ENCODE measurements at regions not wholly inside any gene's neighbourhood (a gene's known extent, or its start where the extent isn't known, plus 50 kb on each side); places are given as distances from the start of the nearest gene placed in this dataset.

DNA sequence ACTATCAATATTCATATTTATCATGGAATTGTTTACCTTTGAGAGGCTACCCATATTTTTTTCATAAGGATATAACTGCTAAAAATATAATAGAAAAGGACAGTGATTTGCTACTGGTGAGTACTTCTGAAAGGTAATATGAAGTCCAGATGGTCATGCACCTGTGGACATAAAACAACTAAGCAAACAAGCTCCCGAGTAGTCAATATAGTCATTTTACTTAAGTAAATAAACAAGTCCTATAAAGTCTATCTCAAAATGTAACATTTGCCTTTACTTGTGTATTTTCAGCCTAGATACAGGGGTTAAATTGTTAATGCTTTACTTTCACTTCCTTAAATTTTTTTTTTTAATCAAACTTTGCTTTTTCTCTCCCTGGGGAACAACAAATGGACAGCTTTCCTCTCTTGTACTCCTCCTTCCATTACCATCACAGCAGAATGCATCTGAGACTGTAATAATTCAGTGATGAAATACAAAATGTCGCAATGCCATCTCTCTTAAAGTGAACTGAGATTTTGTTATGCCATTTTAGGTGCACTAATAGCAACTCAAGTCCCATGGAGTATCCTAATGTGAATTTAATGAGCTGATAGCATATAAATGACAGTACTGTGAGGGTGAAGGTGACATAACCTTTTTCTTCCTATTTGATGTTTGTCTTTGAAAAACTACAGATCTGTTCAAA, 1325.4 kb upstream of the ZEB2 start:
- peak; percentile 78 for DNase-seq

DNA sequence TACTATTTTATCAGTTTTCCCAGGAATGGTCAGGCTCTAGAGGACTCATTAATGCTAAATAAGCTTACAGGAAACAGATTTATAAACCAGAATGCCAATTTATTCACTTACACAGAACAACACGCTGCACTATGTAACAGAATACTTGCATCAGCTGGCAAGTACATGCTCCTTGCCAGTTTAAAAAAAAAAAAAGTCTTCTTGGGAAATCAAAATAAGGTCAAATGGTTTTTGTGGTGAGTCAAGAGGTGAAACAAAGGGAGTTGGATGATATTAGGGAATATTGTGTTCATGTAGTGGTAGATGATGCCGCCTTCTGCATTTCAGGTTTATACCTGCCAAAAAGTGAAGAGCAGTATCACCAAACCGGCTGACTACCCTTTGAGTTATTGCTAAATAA, 1322.1 kb upstream of the ZEB2 start:
- peak; percentile 88 for DNase-seq

DNA sequence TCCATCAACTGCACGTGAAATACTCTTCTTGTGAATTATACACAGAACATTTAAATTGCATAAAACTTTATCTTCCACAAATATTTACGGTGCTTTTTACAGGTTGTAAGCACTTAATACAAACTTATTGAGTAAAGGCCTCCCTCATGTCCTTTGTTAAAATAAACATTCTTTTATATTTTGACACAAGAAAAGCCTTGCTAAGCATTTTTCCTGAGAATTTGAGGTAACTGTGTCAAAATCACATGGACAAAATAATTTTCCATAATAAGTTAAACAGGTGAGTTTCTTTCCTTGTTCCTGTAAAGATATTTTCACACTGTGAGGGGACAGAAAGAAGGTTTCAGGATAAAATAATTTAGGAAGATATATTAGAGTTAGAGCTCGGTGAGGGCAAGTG, 1317.1 kb upstream of the ZEB2 start:
- no peak for DNase-seq

DNA sequence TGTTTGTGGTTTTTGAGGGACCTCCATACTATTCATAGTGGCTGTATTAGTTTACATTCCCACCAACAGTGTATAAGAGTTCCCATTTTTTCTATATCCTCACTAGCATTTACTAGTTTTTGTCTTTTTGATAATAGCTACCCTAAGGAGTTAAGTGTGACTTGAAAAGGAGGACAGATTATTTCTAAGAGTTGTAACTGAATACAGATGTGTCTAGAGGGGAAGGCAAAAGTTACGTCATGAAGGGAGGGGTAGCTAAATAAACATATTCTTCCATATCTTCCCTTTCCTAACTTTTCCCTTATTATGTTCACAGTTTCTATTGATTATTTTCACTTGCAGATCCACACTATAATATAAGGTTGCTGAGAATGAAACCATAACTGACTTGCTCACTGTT, 1315.7 kb upstream of the ZEB2 start:
- no peak for DNase-seq

DNA sequence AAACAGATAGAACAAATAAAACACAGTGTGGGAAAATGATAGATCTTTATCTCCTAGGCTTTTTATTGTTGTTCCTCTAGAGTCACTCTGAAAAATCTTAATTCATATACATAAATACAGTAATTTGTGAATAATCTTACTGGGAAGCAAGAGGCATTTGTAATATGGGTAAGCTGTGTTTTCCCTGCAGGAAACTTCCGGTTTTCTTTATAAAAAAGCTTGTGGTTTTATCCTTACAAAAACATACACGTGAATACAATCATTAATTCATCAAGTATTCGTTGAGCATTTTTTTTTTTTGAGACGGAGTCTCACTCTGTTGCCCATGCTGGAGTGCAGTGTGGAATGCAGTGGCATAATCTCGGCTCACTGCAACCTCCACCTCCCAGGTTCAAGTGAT, 1312.8 kb upstream of the ZEB2 start:
- DNase-seq: no peak

DNA sequence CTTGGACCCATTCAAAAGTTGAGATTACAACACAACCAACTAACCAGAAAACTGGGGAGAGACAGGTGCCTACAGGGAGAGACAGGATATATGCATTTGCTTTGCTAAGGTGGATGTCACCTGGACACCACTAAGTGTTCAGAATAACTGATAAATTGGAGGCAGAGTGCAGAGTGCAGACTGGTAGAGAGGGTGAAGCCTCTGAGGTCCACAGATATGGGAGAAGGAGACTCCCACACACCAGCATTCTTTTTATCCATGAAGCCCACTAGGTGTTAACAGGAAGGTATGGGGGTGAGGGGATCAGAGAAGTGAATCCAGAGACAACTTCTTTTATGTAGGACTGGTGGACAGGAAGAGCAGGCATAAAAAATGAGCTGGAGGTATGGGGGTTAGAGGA, 1310.0 kb upstream of the ZEB2 start:
- DNase-seq: no peak

DNA sequence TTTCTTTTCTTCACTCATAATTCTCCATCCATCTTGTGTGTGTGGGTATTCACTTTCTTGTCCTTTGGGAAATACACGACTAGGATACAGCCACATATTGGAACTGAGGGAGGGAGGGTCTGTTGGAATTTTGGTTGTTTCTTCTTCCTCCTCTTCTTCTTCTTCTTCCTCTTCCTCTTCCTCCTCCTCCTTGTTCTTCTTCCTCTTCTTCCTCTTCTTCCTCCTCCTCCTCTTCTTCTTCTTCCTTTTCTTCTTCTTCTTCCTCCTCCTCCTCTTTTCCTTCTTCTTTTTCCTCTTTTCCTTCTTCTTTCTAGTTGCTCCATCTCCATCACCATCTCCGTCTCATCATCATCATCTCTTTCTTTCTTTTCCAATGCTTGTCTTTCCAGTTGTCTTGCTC, 1307.3 kb upstream of the ZEB2 start:
- no peak for DNase-seq

DNA sequence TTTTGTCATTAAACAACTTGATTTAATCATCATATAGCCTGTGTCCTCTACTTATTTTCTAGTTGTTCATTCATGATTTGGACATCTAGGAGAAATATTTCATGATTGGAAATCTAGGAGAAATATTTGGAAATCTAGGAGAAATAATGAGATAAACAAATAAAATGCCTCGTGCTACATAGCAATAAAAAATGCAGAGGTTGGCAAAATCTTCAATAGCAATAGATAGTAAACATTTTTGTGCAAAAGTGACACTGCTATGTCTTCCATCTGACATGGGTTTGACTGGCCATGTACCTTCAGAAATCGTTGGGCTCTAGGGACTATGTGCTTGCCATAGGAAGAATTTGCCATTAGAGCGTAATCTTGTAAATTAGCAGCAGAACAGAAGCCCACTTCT, 1304.5 kb upstream of the ZEB2 start:
- no peak for DNase-seq

DNA sequence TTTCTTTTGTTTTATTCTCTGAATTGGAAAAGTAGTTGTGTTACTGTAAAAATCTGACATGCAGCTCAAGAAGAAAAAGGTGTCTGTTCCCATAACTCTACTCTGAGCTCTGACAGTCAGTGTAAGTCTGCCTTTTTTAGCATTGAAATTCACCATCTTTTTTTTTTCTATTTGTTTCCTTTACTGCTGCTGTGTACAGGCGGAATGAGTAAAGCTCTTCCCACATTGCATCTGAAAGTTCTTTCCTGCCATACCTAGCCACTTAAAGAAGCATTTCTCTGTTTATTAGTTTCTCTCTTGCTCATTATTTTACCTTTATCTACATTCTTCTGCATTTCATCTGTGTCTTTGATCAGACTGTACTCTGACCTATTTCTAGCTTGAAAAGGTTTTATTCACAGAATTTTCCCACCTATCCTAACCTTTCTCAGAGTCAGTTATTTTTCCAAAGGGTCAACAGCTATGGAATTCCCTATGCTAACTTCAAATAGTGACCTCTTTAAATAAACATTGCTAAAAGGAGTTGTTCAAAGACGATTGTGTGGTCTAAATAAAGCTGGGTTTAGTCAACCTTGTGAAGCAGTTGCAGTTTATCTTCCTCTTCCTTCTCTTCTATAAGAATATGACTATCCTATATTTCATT, 1303.1 kb upstream of the ZEB2 start:
- DNase-seq: no peak

DNA sequence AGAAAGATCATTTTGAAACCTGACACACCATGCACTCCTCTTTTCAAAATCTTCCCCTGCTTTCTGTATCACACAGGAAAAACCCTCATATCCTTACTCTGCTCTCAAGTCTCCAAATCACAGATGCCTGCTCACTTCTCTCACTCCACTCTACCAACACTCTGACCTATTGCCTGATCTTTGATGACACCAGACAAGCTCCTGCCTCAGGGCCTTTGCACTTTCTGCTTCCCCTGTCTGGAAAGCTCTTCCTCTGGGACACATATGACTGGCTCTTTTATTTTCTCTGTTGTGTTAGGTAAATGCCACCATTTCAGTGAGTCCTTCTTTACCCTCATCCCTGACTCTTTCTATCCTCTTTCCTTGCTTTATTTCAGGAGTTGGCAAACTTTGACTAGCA, 1300.7 kb upstream of the ZEB2 start:
- no peak for DNase-seq

DNA sequence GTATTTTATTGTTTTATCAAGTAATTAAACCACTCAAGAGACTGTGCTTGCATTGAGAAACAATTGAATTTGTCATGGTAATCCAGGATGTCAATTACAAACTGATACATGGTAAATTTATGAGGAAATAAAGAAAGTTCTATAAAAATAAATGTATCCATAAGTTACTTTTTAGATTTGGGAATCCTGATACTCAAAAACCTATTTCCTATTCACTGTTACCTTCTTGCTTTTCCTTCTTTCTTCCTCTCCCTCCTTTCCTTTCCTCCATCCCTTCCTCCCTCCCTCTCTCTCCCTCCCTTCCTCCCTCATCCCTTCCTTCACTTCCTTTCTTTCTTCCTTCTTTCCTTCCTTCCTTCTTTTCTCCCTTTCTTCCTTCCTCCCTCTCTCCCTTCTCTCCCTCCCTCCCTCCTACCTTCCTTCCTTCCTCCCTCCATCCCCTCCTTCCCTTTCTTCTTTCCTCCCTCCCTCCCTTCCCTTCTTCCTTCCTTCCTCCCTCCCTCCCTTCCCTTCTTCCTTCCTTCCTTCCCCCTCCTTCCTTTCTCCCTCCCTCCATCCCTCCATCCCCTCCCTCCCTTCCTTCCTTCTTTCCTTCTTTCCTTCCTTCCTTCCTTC, 1299.1 kb upstream of the ZEB2 start:
- DNase-seq: no peak

DNA sequence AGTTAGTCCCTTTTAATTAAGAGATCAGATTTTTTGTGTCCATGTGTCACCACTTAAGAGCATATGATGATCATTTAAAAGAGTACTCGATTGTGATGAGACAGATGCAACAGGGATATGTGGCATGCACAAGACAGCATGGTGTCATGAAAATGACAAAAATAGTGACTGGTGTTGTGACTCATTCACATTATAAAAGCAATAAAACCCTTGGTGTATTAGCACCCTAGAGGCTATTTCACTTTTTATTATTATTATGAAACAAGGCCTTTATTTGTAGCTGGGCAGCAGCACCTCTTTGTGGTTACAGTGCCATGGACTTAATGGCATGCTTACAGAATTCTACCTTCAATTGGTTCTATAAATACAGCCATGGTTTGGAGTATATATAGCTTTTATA, 1296.0 kb upstream of the ZEB2 start:
- peak; percentile 31 for DNase-seq

DNA sequence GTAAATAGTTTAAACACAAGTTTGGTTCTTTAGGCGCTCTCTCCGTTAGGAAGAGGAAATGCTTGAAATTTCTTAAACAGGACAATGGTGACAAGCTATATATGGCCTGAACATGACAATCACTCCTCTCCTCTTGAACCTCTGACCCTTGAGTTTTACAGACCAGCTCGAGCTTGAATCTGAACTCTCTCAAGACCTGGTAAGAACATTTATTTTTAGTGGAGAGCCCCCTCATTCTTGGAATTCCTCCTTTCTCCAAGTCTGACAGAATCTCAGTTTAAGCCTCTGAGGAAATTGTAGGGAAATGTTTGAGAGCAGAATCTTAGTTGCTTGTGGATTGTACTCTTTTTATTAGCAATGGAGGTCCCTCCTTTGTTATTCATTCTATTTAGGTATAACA, 1293.6 kb upstream of the ZEB2 start:
- no peak for DNase-seq

DNA sequence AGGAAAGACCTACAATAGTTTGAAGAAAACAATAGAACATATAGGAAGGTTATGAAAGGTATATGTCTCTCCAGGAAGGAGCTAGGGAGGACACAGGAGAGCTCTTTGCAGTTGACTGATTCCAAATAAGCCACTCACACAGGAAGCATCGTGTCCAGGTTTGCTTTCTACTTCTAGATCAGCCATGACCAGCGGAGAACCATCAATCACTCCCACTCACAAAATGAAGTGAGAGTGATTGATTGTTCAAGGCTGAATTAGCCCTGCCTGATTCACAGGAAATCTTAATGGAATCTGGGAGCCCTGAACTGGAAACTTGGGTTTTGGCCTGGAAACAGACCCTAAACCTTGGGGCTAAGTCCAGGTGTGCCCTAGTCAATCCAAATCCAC, 1292.2 kb upstream of the ZEB2 start:
- no peak for DNase-seq

DNA sequence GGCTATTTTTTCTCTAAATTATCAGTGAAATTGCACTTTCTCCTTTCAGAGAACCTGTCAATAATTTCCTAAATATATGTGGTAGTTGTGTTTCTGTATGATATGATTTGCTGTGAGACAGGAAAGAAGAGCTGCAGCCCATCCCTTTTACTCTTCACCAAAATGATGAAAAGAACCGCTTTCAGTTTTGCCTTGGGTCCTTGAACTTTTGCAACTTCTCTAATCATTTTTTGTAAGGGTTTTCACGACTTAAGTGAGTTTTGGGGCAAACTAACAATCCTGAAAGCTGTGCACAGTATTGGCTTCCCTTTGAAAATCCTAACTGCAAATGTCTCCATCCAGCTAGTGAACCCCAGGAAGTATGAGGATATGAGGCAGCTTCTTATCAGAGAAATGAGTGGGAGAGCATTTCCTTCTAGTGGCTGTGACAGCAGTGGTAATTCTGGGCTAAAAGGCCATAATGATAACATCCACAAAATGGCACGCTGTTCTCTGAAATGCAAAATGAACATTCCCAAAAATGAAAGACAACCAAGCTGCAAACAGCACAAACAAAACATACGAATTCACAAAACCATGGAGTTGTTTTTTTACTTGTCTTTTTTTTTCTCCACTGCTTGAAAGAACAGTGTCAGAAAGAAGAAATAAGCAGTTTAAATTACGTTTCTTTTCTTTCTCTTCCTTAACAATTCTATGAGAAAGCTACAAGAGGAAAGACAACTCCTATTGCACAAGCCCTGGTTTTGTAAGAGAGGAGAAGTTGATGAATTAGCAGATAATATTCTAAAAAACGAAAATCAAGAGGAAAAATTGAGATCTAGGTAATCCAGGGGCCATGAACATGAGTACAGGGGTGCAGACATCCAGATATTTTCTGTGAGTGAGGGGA, 1291.6 kb upstream of the ZEB2 start:
- no peak for DNase-seq

DNA sequence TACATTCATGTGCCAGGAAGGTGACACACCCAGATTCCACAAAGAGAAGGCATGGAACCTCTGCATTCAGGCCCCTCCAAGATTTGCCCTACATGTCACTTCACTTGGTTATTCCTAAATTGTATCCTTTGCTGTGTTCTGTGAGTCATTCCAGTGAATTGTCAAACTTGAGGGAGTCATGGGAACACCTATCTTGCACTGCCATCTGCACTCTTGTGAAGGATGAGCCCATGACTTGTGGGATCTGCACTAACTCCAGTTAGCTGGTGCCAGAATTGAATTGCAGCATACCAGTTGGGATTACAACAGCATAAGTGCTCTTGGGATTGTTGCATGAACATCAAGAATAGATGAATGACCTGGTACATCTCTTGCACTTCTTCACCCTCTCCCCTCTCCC, 1288.0 kb upstream of the ZEB2 start:
- no peak for DNase-seq

DNA sequence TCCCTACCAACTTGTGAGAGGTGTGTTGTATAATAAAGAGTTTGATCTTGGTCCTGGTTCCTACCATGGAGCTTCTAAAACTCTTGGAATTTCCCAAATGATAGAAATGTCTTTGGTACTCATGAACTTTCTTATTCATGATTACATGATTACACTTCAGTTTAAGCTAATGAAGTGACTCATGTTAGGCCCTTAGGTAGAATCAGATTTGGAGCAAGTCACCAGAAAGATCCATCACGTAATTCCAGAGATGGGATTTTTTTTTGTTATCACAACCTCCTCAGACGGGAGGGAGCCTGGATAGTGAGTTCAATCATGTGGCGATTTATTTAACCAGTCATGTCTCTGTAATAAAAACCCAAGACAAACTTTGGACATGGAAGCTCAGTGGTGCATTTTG, 1287.6 kb upstream of the ZEB2 start:
- DNase-seq: no peak

DNA sequence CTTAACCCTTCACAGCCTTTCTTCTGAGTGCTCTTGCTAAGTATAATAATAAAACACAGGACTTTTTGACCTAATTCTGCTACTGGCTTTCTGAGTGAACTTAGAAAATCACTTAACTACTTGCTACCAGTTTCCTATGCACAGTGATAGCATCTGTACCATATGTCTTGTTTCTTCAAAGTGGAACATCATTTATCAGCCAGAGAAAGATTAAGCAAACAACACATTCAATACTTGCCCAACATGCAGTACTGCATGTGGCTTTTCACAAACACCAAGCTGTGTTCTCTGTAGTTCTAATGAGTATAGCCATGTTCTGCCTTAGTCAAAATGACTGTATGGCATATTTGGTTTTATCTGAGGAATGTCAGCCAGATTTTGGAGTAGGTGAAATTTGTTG, 1286.6 kb upstream of the ZEB2 start:
- DNase-seq: peak; percentile 55

DNA sequence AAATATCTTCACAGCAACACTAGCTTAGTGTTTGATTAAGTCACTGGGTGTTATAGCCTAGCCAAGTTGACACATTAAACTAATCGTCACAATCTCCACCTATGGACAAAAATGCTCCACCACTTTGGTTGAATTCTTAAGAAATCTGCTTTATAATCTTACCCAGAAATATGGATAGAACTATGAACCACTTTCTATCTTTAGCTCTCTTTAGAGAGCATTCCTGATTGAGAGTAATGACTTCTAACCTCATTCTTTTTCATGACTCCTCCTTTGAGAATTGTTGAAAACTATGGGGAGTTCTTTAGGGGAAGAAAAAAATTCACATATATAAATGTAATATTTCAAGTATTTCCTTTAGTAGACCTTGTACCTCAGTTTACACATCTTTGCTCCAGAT, 1282.2 kb upstream of the ZEB2 start:
- no peak for DNase-seq

DNA sequence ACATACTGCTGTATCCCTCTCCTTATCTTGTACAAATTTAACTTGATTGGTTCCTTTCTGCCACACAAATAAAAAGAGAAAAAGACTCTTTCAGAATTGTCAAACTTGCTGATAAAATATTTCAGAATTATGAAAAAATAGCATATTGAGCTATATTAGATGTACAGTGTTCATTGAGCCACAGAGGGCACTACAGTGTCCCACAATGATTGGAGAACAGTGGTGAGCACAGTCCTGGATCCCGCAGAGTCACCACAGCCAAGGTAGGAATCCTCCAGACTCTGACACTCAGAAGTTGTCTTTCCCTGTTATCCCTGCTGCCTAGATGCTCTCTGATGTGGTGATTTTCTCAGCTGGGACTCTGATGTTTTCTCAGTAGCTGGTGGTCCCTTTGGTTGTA, 1281.3 kb upstream of the ZEB2 start:
- no peak for DNase-seq

DNA sequence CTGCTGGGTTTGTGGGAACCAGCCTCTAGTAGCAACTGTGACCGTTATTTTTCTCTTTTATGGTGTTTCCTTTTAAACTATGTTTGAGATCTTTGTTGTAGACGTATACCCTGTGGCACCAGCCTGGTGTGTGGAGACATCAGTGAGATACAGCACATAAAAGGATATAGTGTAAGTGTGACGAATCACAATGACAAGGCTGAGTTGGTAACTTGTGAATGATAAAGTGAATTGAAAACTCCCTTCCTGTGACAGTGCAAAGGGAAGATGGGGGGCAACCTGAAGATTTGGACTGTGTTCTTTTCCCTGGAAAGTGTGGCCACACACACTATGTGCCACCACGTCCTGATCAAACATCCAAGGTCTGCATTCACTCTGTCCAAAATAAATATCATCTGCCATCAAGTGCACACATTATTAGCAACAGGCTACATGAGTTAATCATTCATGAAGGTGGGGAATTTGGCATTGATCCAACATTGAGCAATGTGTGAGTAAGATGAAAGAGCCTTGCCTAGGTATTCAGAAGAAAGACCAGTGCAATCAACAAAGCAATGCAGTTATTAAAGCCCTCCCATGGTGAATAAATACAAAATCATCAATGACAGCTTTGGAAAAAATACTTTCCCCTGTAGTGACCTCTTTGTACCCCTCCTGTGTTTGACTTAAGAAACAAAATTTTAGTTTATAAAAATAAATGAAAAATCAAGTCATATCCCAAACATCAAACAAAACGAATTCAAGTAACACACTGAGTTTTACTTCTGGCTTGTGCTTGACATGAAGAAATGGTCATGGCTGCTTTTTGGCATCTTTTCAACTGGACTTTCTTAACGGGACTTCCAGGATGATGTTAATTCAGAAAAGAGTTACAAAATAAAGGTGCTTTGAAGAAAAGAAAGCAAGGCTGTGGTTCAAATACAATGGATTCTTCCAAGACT, 1280.5 kb upstream of the ZEB2 start:
- no peak for DNase-seq

DNA sequence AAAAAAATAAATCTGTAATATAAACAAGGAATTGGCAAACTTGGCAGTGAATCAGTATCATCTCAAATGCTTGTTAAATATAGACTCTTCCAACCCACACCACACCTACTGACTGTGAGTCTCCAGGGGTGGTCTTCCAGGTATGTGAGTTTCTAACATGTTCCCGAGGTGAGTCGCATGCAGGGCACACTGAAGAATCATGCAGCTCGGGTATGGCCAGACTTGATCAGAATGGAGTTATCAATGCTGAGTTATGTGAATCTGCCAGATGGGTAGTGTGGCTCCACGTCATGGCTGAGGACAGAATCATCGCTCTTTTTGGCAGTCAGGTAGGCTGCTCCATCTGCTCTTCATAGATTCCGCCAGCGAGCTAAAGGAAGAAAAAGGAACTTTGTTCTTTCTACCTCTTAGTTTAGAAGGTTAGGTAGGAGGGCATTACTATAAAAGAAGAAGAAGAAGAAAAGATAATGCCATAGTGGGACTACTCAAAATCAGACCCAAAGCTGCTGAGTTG, 1279.7 kb upstream of the ZEB2 start:
- DNase-seq: no peak

Measured in NCI-H2171 treated with DMSO at 0.1 percent for 48 hours (cell line).